ENCODE measurements at regions not wholly inside any gene's neighbourhood (a gene's known extent, or its start where the extent isn't known, plus 50 kb on each side); places are given as distances from the start of the nearest gene placed in this dataset.

DNA sequence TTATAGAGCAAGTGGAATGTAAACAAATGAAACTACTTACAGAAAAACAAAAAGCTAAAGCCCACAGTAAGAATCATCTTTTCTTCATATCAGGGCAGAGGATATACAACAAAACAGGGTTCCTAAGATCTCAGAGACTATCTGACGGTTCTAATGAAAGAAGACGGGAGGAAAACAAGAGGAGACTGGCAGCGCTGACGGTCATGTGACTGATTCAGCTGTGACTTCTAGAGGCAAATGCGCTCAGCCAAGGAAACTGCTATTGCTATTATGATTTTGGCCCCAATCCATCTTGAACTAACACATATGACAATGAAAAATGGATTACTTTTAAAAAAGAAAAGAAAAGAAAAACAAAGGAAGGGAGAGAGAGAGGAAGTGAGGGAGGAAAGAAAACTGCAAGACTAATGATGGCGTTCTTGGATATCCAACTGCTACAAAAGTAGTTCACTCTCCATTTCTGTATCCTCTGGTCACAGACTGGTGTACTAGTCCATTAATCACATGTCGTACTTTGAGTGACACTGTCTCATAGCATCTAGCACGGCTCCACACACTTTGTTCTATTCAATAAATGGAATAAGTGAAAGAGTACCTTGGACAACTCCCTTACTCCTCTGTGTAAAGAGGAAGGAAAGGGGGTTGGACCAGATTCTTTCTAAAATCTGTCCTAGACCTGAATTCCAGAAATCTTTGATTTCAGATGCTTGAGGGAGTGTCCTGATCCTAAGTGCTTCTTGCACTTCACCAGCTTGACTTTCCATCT is 119.3 kb downstream of the DAD1 start:
- H3K4me1 ChIP-seq (ENCODE audit: control insufficient read depth, insufficient read depth, low read length) = 0 out of 2 replicates have a peak, but pooled peaks cover 2% of the 10 kb centered on the region
- TF ChIP-seq FOS (IDR thresholded peaks at IDR 0.05; ENCODE audit: low read depth, low read length) (no peak), RCOR1 (IDR thresholded peaks at IDR 0.05; ENCODE audit: insufficient replicate concordance, low read length) (no peak), MAZ (IDR thresholded peaks at IDR 0.05; ENCODE audit: borderline replicate concordance, low read depth, low read length) (no peak), MAFK (IDR thresholded peaks at IDR 0.05; ENCODE audit: low read depth, low read length) (no peak), RFX5 (IDR thresholded peaks at IDR 0.05; ENCODE audit: low read depth, low read length) (no peak), CTCF (conservative IDR thresholded peaks at IDR 0.05; ENCODE audit: low read depth, low read length) (no peak), NFE2L2 (IDR thresholded peaks at IDR 0.05; ENCODE audit: low read depth, low read length) (no peak), CEBPB (IDR thresholded peaks at IDR 0.05; ENCODE audit: low read depth, low read length) (no peak), POLR2A (IDR thresholded peaks at IDR 0.05; ENCODE audit: low read depth, low read length) (no peak), BHLHE40 (IDR thresholded peaks at IDR 0.05; ENCODE audit: low read depth, low read length) (no peak), MXI1 (IDR thresholded peaks at IDR 0.05; ENCODE audit: borderline replicate concordance, low read depth, low read length) (no peak), USF2 (IDR thresholded peaks at IDR 0.05; ENCODE audit: low read depth, low read length) (no peak)
- TF ChIP-seq, protein P1, sequence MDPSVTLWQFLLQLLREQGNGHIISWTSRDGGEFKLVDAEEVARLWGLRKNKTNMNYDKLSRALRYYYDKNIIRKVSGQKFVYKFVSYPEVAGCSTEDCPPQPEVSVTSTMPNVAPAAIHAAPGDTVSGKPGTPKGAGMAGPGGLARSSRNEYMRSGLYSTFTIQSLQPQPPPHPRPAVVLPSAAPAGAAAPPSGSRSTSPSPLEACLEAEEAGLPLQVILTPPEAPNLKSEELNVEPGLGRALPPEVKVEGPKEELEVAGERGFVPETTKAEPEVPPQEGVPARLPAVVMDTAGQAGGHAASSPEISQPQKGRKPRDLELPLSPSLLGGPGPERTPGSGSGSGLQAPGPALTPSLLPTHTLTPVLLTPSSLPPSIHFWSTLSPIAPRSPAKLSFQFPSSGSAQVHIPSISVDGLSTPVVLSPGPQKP (IDR thresholded peaks at IDR 0.05; ENCODE audit: borderline replicate concordance, low read depth, low read length) = no peak
- H2AFZ ChIP-seq (replicated peaks; ENCODE audit: low read length, poor library complexity) = no peak overlapping the region
- ATAC-seq (ENCODE audit: low read depth) (no peak), DNase-seq (no peak)
- no peaks in the 10 kb centered on the region for H3K9me3 ChIP-seq (ENCODE audit: control insufficient read depth, insufficient read depth, low read length)
- H2AK9ac ChIP-seq (replicated peaks; ENCODE audit: low read depth, low read length, poor library complexity) = no peak overlapping the region
- peaks cover 31% of the 10 kb centered on the region for H3K27me3 ChIP-seq (ENCODE audit: control insufficient read depth, insufficient read depth, low read length)
- intact Hi-C loops (cut with micrococcal nuclease) = no loop called here
- no peak overlapping the region for H2BK15ac ChIP-seq (ENCODE audit: low read depth, low read length)
- H3K9me1 ChIP-seq (ENCODE audit: insufficient read depth, low read length) = no peaks in the 10 kb centered on the region
- dilution Hi-C loops (cut with HindIII; ENCODE audit: low sequenced_read_pairs, unreplicated experiment) = no loop called here
- H3K23ac ChIP-seq (ENCODE audit: low read depth, low read length) = no peak overlapping the region
- in situ Hi-C loops (cut with MboI; ENCODE audit: low sequenced_read_pairs) = loop anchor here (5.0 kb wide), 1 partner anchor 77 kb away; no protein-coding TSS in a partner anchor
- no peak overlapping the region for H2AK5ac ChIP-seq (ENCODE audit: low read depth, low read length)
- H3K18ac ChIP-seq (ENCODE audit: low read depth, low read length) = no peak overlapping the region
- POLR2A ChIA-PET (ENCODE audit: unreplicated experiment) = no interaction called here
- H3K4me3 ChIP-seq (ENCODE audit: insufficient read depth, low read depth, low read length) = no peak overlapping the region
- H3K14ac ChIP-seq (replicated peaks; ENCODE audit: low read depth, low read length) = no peak overlapping the region
- no peak overlapping the region for H3K4ac ChIP-seq (ENCODE audit: low read depth, low read length)
- no peak overlapping the region for H4K5ac ChIP-seq (ENCODE audit: low read depth, low read length)
- no peaks in the 10 kb centered on the region for H3K79me1 ChIP-seq (ENCODE audit: low read depth in 1 of 2, low read length in 2 of 2)
- H2BK120ac ChIP-seq (ENCODE audit: low read depth, low read length) = no peak overlapping the region
- no peak overlapping the region for H2BK5ac ChIP-seq (ENCODE audit: low read depth, low read length, poor library complexity, severe bottlenecking)
- H3K4me2 ChIP-seq (ENCODE audit: low read depth, low read length) = no peak overlapping the region
- no peaks in the 10 kb centered on the region for H3K36me3 ChIP-seq (ENCODE audit: control insufficient read depth, insufficient read depth, low read length)
- H4K91ac ChIP-seq (ENCODE audit: insufficient read depth, low read depth, low read length) = no peak overlapping the region
- 40% methylated on average over 2 of the region's 8 CpGs; no CpG with 5 or more reads in 1 of the 2 experiments for WGBS, 2 experiments (ENCODE audit: extremely low coverage in 2 of 2, insufficient read length in 1 of 2)
- no peak overlapping the region for H3K9ac ChIP-seq (ENCODE audit: low read depth, low read length)
- H4K20me1 ChIP-seq (ENCODE audit: insufficient read depth, low read length) = no peaks in the 10 kb centered on the region
- no peak overlapping the region for H2BK20ac ChIP-seq (ENCODE audit: low read depth, low read length)
- BruUV-seq (replicated peaks) = no TSS peak
- CTCF ChIA-PET = interaction anchor here (0.6 kb wide), 1 partner anchor 69 kb away, joined by 3 read pairs; no protein-coding TSS in a partner anchor
- no peak overlapping the region for H3K56ac ChIP-seq (ENCODE audit: extremely low read depth, insufficient read depth, low read length)
- no peak overlapping the region for H3K27ac ChIP-seq (ENCODE audit: insufficient read depth, low read length)
- no peak overlapping the region for H4K8ac ChIP-seq (ENCODE audit: low read depth in 2 of 2, low read length in 2 of 2)

Data from IMR-90 (cell line).